PC-3 (cell line): ENCODE measurements at regions not wholly inside any gene's neighbourhood (a gene's known extent, or its start where the extent isn't known, plus 50 kb on each side); places are given as distances from the start of the nearest gene placed in this dataset.

Experiments
- ATAC-seq: fragments of 200-7000 bp; cut with Tn5 transposase; 2 replicates; pipeline ENCODE4 v1.9.1; 2020; ENCODE audit warnings: mild to moderate bottlenecking, moderate library complexity
- BruUV-seq: library from RNA; stranded (reverse); fragments of 400-500 nt; replicated peaks from 2 replicates; lab custom pipeline; 2021; lab: Mats Ljungman, UMichigan
- CTCF ChIA-PET: fragments of 300-600 bp; sonication (Branson Sonifier 250); formaldehyde crosslinking; loops from one replicate; lab custom pipeline; 2022; ENCODE audit warnings: antibody characterized with exemption; lab: Charles Lee
- POLR2A ChIA-PET: fragments of 300-600 bp; sonication (Branson Sonifier 250); formaldehyde crosslinking; loops from one replicate; lab custom pipeline; 2022; ENCODE audit warnings: antibody characterized with exemption; ENCODE audit not compliant: unreplicated experiment; lab: Charles Lee
- DNase-seq: peaks from one replicate; pipeline ENCODE4 v3.0.0-alpha.2; 2015
- H2AFZ ChIP-seq: fragments of 300-600 bp; sonication (generic); 2 replicates; pipeline ENCODE4 v1.6.0; 2016; ENCODE audit warnings: antibody characterized with exemption, low read length
- H3F3A ChIP-seq: fragments of 300-600 bp; sonication (generic); one replicate; pipeline ENCODE4 v1.6.0; 2017; ENCODE audit warnings: antibody characterized with exemption, low read length, control low read depth, mild to moderate bottlenecking; ENCODE audit not compliant: unreplicated experiment
- H3K27ac ChIP-seq: fragments of 300-600 bp; sonication (generic); 2 replicates; pipeline ENCODE4 v1.5.1; 2016; ENCODE audit warnings: mild to moderate bottlenecking, low read length
- H3K27me3 ChIP-seq: fragments of 300-600 bp; sonication (generic); 2 replicates; pipeline ENCODE4 v1.6.1; 2016; ENCODE audit warnings: low read length, mixed read lengths
- H3K36me3 ChIP-seq: fragments of 300-600 bp; sonication (generic); 2 replicates; pipeline ENCODE4 v1.6.1; 2016; ENCODE audit warnings: low read depth, mixed run types, low read length, mixed read lengths
- H3K4me1 ChIP-seq: fragments of 300-600 bp; sonication (generic); 2 replicates; pipeline ENCODE4 v1.5.1; 2016; ENCODE audit warnings: low read length; ENCODE audit not compliant: insufficient read depth
- H3K4me2 ChIP-seq: fragments of 300-600 bp; sonication (generic); 2 replicates; pipeline ENCODE4 v1.6.0; 2016; ENCODE audit warnings: low read length
- H3K4me3 ChIP-seq: fragments of 300-600 bp; sonication (generic); 2 replicates; pipeline ENCODE4 v1.5.1; 2016; ENCODE audit warnings: mild to moderate bottlenecking, low read length, mixed read lengths
- H3K79me2 ChIP-seq: fragments of 300-600 bp; sonication (generic); 2 replicates; pipeline ENCODE4 v1.6.1; 2017; ENCODE audit warnings: low read length, mixed read lengths
- H3K9ac ChIP-seq: fragments of 300-600 bp; sonication (generic); 2 replicates; pipeline ENCODE4 v1.6.0; 2016; ENCODE audit warnings: mild to moderate bottlenecking, low read length
- H3K9me2 ChIP-seq: fragments of 300-600 bp; sonication (generic); replicated peaks from 2 replicates; pipeline ENCODE4 v1.6.1; 2016; ENCODE audit warnings: mixed run types, low read length, mixed read lengths
- H3K9me3 ChIP-seq: fragments of 300-600 bp; sonication (generic); 2 replicates; pipeline ENCODE4 v1.6.1; 2016; ENCODE audit warnings: low read length, mixed read lengths
- H4K20me1 ChIP-seq: fragments of 300-600 bp; sonication (generic); 2 replicates; pipeline ENCODE4 v1.6.1; 2016; ENCODE audit warnings: low read length, mixed read lengths
- EZH2 ChIP-seq: fragments of 300-600 bp; sonication (generic); IDR thresholded peaks from one replicate; pipeline ENCODE4 v1.6.1; 2017; ENCODE audit warnings: antibody characterized with exemption, mild to moderate bottlenecking, low read length; ENCODE audit not compliant: unreplicated experiment
- EZH2phosphoT487 ChIP-seq: fragments of 300-600 bp; sonication (generic); IDR thresholded peaks from 2 replicates; pipeline ENCODE4 v1.6.1; 2018; ENCODE audit warnings: mild to moderate bottlenecking, antibody characterized with exemption, low read length, borderline replicate concordance
- intact Hi-C: fragments of 100-400 bp; cut with micrococcal nuclease; formaldehyde crosslinking; loops from 2 replicates; pipeline ENCODE4 v1.9.0; 2023
- TF ChIP-seq, protein P1 (sequence below): fragments of 300-600 bp; sonication (generic); conservative IDR thresholded peaks from 2 replicates; pipeline ENCODE4 v1.5.1; 2017; ENCODE audit warnings: antibody characterized with exemption, low read depth, mild to moderate bottlenecking, low read length

DNA sequence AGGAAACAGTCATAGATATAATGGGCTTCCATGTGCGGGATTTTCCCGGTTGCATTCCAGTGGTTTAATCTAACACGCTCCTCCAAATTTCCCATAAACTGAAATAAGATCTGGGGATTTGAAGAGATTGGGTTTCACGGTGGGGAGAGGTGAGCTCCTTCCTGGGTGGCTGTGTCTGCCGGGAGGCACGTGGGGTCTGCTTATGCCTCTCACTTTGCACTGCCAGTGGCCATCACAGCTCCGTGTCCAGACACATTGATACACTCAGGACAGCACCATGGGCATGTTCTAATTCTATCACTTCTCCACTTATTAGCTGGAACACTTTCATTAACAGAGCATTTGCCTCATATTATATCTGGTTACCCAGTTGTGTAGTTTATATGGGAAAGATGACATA is 73.4 kb downstream of the SOX1 start:
- no peak overlapping the region for H3K4me2 ChIP-seq
- TF ChIP-seq, protein P1, sequence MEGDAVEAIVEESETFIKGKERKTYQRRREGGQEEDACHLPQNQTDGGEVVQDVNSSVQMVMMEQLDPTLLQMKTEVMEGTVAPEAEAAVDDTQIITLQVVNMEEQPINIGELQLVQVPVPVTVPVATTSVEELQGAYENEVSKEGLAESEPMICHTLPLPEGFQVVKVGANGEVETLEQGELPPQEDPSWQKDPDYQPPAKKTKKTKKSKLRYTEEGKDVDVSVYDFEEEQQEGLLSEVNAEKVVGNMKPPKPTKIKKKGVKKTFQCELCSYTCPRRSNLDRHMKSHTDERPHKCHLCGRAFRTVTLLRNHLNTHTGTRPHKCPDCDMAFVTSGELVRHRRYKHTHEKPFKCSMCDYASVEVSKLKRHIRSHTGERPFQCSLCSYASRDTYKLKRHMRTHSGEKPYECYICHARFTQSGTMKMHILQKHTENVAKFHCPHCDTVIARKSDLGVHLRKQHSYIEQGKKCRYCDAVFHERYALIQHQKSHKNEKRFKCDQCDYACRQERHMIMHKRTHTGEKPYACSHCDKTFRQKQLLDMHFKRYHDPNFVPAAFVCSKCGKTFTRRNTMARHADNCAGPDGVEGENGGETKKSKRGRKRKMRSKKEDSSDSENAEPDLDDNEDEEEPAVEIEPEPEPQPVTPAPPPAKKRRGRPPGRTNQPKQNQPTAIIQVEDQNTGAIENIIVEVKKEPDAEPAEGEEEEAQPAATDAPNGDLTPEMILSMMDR, result no peak
- TF ChIP-seq EZH2phosphoT487, result no peak
- TF ChIP-seq EZH2, result no peak
- intact Hi-C loops, result no loop called here
- H3K4me1 ChIP-seq, result no peaks in the 10 kb centered on the region
- H3K9me3 ChIP-seq, result no peaks in the 10 kb centered on the region
- no peaks in the 10 kb centered on the region for H3K9me2 ChIP-seq
- DNase-seq (no peak), ATAC-seq (no peak)
- no TSS peak for BruUV-seq
- peaks cover 17% of the 10 kb centered on the region for H3K27me3 ChIP-seq
- no peak overlapping the region for H3K9ac ChIP-seq
- no peaks in the 10 kb centered on the region for H4K20me1 ChIP-seq
- no peaks in the 10 kb centered on the region for H3K79me2 ChIP-seq
- H2AFZ ChIP-seq, result no peak overlapping the region
- CTCF ChIA-PET, result no interaction called here
- H3F3A ChIP-seq, result no peaks in the 10 kb centered on the region
- POLR2A ChIA-PET, result no interaction called here
- no peaks in the 10 kb centered on the region for H3K36me3 ChIP-seq
- H3K4me3 ChIP-seq, result no peak overlapping the region
- H3K27ac ChIP-seq, result no peak overlapping the region

DNA sequence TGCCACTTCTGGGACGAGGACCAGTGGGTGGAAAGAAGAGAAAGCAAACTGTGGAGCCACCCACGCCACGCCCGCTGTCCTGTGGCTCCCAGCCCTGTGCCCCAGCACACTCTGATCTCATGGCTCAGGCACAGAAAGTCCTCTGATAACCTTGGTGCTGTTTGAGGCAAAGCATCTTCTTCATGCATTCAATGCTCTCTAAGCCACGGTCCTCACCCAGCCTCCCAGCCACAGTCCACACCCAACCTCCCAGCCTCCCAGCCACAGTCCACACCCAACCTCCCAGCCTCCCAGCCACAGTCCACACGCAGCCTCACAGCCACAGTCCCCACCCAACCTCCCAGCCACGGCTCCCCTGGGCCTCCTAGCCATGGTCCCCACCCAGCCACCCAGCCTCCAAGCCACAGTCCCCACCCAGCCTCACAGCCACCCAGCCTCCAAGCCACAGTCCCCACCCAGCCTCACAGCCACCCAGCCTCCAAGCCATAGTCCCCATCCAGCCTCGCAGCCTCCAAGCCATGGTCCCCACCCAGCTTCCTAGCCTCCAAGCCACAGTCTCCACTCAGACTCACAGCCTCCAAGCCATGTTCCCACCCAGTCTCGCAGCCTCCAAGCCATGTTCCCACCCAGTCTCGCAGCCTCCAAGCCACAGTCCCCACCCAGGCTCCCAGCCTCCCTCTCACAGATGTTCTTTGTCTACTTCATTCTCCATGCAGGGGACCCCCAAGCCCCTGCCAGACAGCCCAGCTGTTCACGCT is 74.9 kb downstream of the SOX1 start:
- H3K27ac ChIP-seq, result no peak overlapping the region
- H3K9me2 ChIP-seq, result no peaks in the 10 kb centered on the region
- ChIA-PET POLR2A (no interaction called here), CTCF (no interaction called here)
- H4K20me1 ChIP-seq, result no peaks in the 10 kb centered on the region
- no peaks in the 10 kb centered on the region for H3K4me1 ChIP-seq
- no peak overlapping the region for H3K4me3 ChIP-seq
- peaks cover 17% of the 10 kb centered on the region for H3K27me3 ChIP-seq
- intact Hi-C loops, result no loop called here
- H2AFZ ChIP-seq, result no peak overlapping the region
- TF ChIP-seq, protein P1, result no peak
- H3K79me2 ChIP-seq, result no peaks in the 10 kb centered on the region
- ATAC-seq, result no peak
- no peaks in the 10 kb centered on the region for H3K36me3 ChIP-seq
- H3K9me3 ChIP-seq, result no peaks in the 10 kb centered on the region
- no peaks in the 10 kb centered on the region for H3F3A ChIP-seq
- DNase-seq, result no peak
- no peak overlapping the region for H3K4me2 ChIP-seq
- no peak overlapping the region for H3K9ac ChIP-seq
- no TSS peak for BruUV-seq

DNA sequence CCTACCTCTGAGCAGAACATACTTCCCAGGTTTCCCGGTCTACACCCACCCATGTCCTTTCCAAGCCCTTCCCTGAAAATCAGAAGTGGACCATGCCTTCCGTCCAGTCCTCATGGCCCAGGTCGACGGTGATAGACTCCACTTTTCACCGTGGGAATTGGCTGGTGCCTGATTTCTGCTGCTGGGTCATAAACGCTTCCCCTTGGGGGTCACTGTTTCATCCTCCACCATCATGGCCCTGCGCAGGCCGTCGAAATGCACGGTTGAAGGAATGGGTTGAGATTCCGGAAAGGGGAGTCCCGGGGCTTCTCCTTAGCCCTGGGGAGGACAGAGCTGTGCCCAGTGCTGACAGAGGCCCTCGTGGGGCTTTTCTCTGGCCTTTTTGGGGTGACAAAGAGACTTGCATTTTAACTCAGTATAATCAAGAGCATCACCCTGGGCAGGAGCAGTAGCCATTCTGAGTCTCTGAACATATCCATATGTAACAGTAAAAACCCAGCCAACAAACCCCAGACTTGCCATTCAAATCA is 75.5 kb downstream of the SOX1 start:
- DNase-seq (no peak), ATAC-seq (no peak)
- ChIA-PET CTCF (no interaction called here), POLR2A (no interaction called here)
- H3K4me2 ChIP-seq, result no peak overlapping the region
- no peak overlapping the region for H3K27ac ChIP-seq
- TF ChIP-seq EZH2phosphoT487 (no peak), EZH2 (no peak)
- TF ChIP-seq, protein P1, result no peak
- no TSS peak for BruUV-seq
- H3K9ac ChIP-seq, result no peak overlapping the region
- H4K20me1 ChIP-seq, result no peaks in the 10 kb centered on the region
- no peaks in the 10 kb centered on the region for H3K4me1 ChIP-seq
- no peaks in the 10 kb centered on the region for H3K36me3 ChIP-seq
- H3K9me3 ChIP-seq, result no peaks in the 10 kb centered on the region
- H2AFZ ChIP-seq, result no peak overlapping the region
- H3K9me2 ChIP-seq, result no peaks in the 10 kb centered on the region
- H3K4me3 ChIP-seq, result no peak overlapping the region
- intact Hi-C loops, result no loop called here
- no peaks in the 10 kb centered on the region for H3F3A ChIP-seq
- H3K27me3 ChIP-seq, result peaks cover 12% of the 10 kb centered on the region
- H3K79me2 ChIP-seq, result no peaks in the 10 kb centered on the region
